Ovary (tissue), 7 donors: ENCODE measurements at regions not wholly inside any gene's neighbourhood (a gene's known extent, or its start where the extent isn't known, plus 50 kb on each side); places are given as distances from the start of the nearest gene placed in this dataset.

ENCODE experiments used
- DNase-seq, 5 donors: peaks; one replicate each; pipeline ENCODE4 v3.0.0-alpha.2; 2019 to 2020
- H3K27ac ChIP-seq, 2 donors: fragments of 200-600 bp; one replicate each; pipeline versions ENCODE4 v1.5.1 to v1.8.0; 2019 to 2022
- H3K27me3 ChIP-seq: fragments of 200-600 bp; one replicate; pipeline ENCODE4 v1.8.0; 2022
- H3K36me3 ChIP-seq: fragments of 200-600 bp; sonication (generic); one replicate; pipeline ENCODE4 v1.5.1; 2019
- H3K4me1 ChIP-seq: one replicate; pipeline ENCODE4 v1.8.1; 2013; ENCODE audit warnings: mild to moderate bottlenecking, moderate library complexity; ENCODE audit not compliant: insufficient read depth
- H3K4me3 ChIP-seq: fragments of 200-600 bp; sonication (generic); one replicate; pipeline ENCODE4 v1.5.1; 2017
- H3K9me3 ChIP-seq, 2 donors: fragments of 200-600 bp in 1 of 2; sonication (generic) in 1 of 2; one replicate each; pipeline versions ENCODE4 v1.5.1 to v1.8.1; 2013 to 2019; ENCODE audit warnings: mild to moderate bottlenecking in 1 of 2, moderate library complexity in 1 of 2
- CTCF ChIP-seq, 3 donors: fragments of 450-650 bp in 2 of 3; fragments of 200-600 bp in 1 of 3; IDR thresholded peaks; one replicate each; pipeline versions ENCODE4 v1.5.1 to v1.8.0; 2016 to 2022; ENCODE audit warnings: antibody characterized with exemption in 3 of 3, mild to moderate bottlenecking in 1 of 3
- EP300 ChIP-seq: sonication (generic); formaldehyde crosslinking; IDR thresholded peaks from one replicate; pipeline ENCODE4 v1.6.1; 2017; ENCODE audit warnings: antibody characterized with exemption
- POLR2A ChIP-seq: fragments of 450-650 bp; IDR thresholded peaks from one replicate; pipeline ENCODE4 v1.6.1; 2017; ENCODE audit warnings: antibody characterized with exemption, mild to moderate bottlenecking, moderate library complexity
- WGBS, 3 donors: extraction: QIAGEN DNeasy Blood & Tissue Kit in 1 of 3; methylation state at CpG; one replicate each; pipeline versions ENCODE4 v1.1.5 to v1.1.7; 2013 to 2017; 5-methylcytosine and 5-hydroxymethylcytosine counted together
- intact Hi-C, 4 donors: fragments of 100-400 bp; cut with DNase I; formaldehyde crosslinking; loops; one replicate each; pipeline versions ENCODE4 v1.11.0 to v1.15.1; 2022 to 2023
- donor health status: DM: no; HTN: no; CAD: no; lungs with moderate emphysema.
- donor health status: DM: no; HTN: no; CAD: no.
- donor health status: Bipolar disorder and iron deficiency.
- donor health status: DM: no; HTN: no; CAD: no.
- donor health status: DM: yes; HTN: yes; CAD: no.

GRCh38 chr6:132968419-132968950 is 154.1 kb downstream of the RPS12 start:
- H3K27me3 ChIP-seq, result no peaks in the 10 kb centered on the region
- TF ChIP-seq POLR2A (no peak), CTCF (IDR thresholded peaks at IDR 0.05) (no peak), EP300 (no peak)
- intact Hi-C loops, result no loop called here
- no peak for DNase-seq
- no peaks in the 10 kb centered on the region for H3K9me3 ChIP-seq
- WGBS, 3 donors, result 66 to 84% (median 78%) methylated on average over 5 of the region's 5 CpGs
- H3K27ac ChIP-seq, result no peak overlapping the region
- no peak overlapping the region for H3K4me3 ChIP-seq
- H3K36me3 ChIP-seq, result no peaks in the 10 kb centered on the region
- H3K4me1 ChIP-seq, result peaks cover 2% of the 10 kb centered on the region

GRCh38 chr6:132969196-132969595 is 154.8 kb downstream of the RPS12 start:
- Histone ChIP-seq H3K36me3 (no peaks in the 10 kb centered on the region), H3K27me3 (no peaks in the 10 kb centered on the region)
- WGBS, 3 donors, result 18 to 26% (median 18%) methylated on average over 1 of the region's 1 CpG

GRCh38 chr6:132971676-132972075 is 157.3 kb downstream of the RPS12 start:
- H3K4me3 ChIP-seq, result no peak overlapping the region
- no peak overlapping the region for H3K27ac ChIP-seq
- no peak for DNase-seq
- intact Hi-C loops, result no loop called here
- no peaks in the 10 kb centered on the region for H3K4me1 ChIP-seq
- TF ChIP-seq EP300 (no peak), POLR2A (no peak)
- H3K36me3 ChIP-seq, result no peaks in the 10 kb centered on the region
- WGBS, 3 donors, result 79 to 87% (median 81%) methylated on average over 3 of the region's 3 CpGs
- H3K27me3 ChIP-seq, result no peaks in the 10 kb centered on the region
- H3K9me3 ChIP-seq, result no peaks in the 10 kb centered on the region

More at GRCh38 chr6:132969196-132969595, 154.8 kb downstream of the RPS12 start:
- intact Hi-C loops, result no loop called here
- TF ChIP-seq EP300 (no peak), POLR2A (no peak), CTCF (IDR thresholded peaks at IDR 0.05) (no peak)
- Histone ChIP-seq H3K27ac (no peak overlapping the region), H3K4me3 (no peak overlapping the region), H3K4me1 (peaks cover 2% of the 10 kb centered on the region), H3K9me3 (no peaks in the 10 kb centered on the region)
- no peak for DNase-seq

GRCh38 chr6:132972254-132972653 is 157.9 kb downstream of the RPS12 start:
- no peak for DNase-seq
- Histone ChIP-seq H3K27ac (no peak overlapping the region), H3K27me3 (no peaks in the 10 kb centered on the region), H3K9me3 (no peaks in the 10 kb centered on the region), H3K4me3 (no peak overlapping the region), H3K36me3 (no peaks in the 10 kb centered on the region), H3K4me1 (no peaks in the 10 kb centered on the region)
- intact Hi-C loops, result no loop called here
- TF ChIP-seq POLR2A, result no peak
- no peak for TF ChIP-seq CTCF (IDR thresholded peaks at IDR 0.05)
- TF ChIP-seq EP300, result no peak

GRCh38 chr6:132972971-132973370 is 158.6 kb downstream of the RPS12 start:
- Histone ChIP-seq H3K27me3 (no peaks in the 10 kb centered on the region), H3K4me1 (no peaks in the 10 kb centered on the region), H3K27ac (no peak overlapping the region), H3K9me3 (no peaks in the 10 kb centered on the region), H3K4me3 (no peak overlapping the region), H3K36me3 (no peaks in the 10 kb centered on the region)
- WGBS, 3 donors, result 19 to 21% (median 19%) methylated on average over 3 of the region's 3 CpGs
- DNase-seq, result no peak
- intact Hi-C loops, result no loop called here
- no peak for TF ChIP-seq POLR2A
- TF ChIP-seq EP300, result no peak
- TF ChIP-seq CTCF (IDR thresholded peaks at IDR 0.05), result no peak
